Ovary (tissue), 3 donors: ENCODE measurements at regions not wholly inside any gene's neighbourhood (a gene's known extent, or its start where the extent isn't known, plus 50 kb on each side); places are given as distances from the start of the nearest gene placed in this dataset.

Experiments
- CTCF ChIP-seq, 3 donors: fragments of 450-650 bp in 2 of 3; fragments of 200-600 bp in 1 of 3; IDR thresholded peaks; one replicate each; pipeline versions ENCODE4 v1.5.1 to v1.8.0; 2016 to 2022; ENCODE audit warnings: antibody characterized with exemption in 3 of 3, mild to moderate bottlenecking in 1 of 3
- EP300 ChIP-seq: sonication (generic); formaldehyde crosslinking; IDR thresholded peaks from one replicate; pipeline ENCODE4 v1.6.1; 2017; ENCODE audit warnings: antibody characterized with exemption
- POLR2A ChIP-seq: fragments of 450-650 bp; IDR thresholded peaks from one replicate; pipeline ENCODE4 v1.6.1; 2017; ENCODE audit warnings: antibody characterized with exemption, mild to moderate bottlenecking, moderate library complexity
- donor health status: DM: no; HTN: no; CAD: no.

DNA sequence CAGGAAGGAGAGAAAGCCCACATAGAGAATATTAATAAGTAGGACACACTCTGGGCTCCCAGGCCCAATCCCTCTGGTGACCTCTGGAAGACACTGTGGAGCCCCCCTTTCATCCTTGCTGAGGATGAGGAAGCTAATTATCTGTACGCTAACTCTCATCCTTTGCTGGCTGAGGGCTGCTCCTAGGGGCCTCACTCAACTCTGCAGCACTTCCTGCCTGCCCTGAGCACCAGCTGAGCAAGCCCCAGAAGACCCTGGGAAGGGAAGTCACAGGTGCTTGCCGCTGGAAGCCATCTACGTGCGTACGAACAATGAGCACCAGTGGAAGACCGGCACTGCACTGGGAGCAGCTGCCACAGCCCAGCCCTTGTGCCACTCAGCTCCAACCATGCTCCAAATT is 145.8 kb upstream of the CDH5 start:
- TF ChIP-seq CTCF (IDR thresholded peaks at IDR 0.05) (no peak), POLR2A (no peak), EP300 (no peak)
